HG02840 (cell line): ENCODE measurements at regions not wholly inside any gene's neighbourhood (a gene's known extent, or its start where the extent isn't known, plus 50 kb on each side); places are given as distances from the start of the nearest gene placed in this dataset.

Source experiments
- ATAC-seq: cut with Tn5 transposase; IDR thresholded peaks from one replicate; pipeline ENCODE4 v1.9.1; 2021; ENCODE audit warnings: mild to moderate bottlenecking, moderate library complexity, moderate number of reproducible peaks; ENCODE audit not compliant: unreplicated experiment, low FRiP score

DNA sequence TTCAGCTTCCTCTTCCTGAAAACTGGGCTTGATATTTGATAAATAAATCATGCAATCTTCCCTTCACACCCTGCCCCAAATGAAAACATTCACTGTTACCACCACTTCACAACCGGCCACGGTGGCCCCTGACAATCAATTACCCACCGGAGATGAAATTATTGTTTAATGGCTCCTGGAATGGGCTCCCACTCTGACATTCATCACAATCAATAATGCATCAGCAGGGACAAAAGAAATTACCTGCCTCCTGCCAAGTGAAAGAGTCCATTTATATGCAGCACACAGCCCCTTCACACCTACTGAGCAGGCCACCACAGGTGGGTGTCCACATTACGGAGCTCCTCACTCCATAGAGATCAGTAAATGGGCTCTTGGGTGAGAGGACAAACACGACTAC lies 193.5 kb upstream of the SNX19 start:
- no peak for ATAC-seq

DNA sequence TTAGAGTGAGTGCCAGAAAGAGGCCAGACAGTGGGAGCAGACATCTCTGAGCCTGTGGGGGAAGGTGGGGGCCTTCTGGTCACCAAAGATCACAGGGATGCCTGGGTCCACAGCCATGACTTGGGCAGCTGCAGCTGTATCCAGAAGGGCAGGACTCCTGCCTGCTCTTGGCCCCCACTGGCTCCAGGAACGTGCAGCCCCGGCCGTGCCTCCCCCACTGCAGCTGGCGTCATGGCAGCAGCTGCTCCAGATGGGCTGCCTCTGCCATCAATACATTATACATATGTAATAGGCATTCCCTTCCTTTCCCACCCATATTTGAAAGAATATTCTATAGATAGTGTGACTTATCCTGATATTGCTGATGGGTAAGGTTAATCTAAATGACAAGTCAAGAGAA lies 195.5 kb upstream of the SNX19 start:
- no peak for ATAC-seq

DNA sequence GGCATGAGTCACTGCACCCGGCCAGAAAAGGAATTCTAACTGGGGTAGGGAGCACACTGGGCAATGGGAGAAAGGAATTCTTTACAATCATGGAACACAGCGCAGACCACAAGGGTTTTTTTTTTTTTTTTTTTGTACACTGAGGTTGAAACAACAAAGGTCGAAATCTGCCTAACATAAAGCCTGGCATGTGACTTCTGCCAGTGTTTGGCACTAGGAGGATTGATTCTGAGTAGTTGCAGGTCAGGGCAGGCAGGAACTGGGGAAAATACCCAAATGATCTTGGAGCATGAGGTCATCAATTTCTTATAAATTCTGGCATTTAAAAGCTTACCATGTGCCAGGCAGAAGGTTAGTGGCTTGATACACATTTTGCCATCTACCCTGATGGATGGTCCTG lies 202.0 kb upstream of the SNX19 start:
- no peak for ATAC-seq

DNA sequence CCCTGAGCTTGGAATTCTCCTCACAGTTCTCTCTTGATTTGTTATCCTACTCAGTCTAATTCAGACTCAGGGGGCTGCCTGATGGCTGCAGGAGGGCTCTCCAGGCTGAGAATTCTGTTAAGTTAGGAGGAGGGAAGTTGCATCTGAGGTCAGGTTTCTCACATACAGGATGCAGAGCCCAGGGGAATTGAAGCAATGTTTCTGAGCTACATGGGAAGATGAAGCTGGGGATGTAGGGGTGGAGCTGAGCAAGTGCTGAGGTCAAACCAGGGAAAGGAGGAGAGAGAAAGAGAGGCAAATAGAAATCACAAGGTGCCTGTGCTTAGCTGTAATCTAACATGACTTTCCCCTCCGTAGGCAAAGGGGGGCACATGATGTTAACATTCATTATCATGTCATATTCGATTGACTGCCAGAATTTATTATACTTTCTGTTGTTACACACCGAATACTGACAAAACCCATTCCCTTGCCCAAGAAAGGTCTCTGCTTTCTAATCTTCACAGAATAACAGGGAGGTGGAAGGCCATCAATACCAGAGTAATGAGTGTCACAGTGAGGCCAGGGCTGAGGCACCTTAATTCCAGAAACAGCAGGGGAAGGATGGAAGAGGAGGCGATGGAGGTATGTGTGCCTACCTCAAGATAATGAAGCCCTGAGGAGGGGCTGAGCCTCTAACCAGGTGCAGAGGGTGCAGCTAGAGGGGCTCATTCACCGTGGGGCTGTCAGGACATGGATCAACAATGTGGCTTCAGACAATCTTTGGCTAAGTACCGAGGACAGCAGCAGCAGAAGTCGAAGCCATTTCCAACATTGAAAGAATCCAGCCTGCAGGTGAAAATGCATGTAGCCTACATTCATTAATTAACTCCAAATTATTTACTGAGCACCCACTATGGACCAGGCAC lies 205.4 kb upstream of the SNX19 start:
- ATAC-seq = no peak

DNA sequence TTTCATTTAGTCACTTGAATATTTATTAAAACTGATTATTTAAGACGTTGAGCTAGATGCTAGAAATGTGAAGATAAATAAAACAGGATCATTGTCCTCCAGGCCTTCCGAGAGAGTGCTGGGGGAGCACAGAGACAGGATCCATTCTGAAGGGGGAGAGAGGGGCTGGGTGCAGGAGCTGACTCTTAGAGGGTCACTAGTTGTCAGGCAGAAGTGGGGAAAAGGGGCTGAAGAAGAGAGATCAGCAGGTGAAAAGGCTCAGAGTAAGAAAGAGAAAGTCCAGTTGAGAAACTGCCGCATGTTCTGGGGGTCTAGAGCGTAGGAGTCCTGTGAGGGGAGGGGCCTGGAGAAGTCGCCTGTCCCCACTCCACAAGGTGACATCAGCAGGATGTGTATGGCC lies 206.2 kb upstream of the SNX19 start:
- ATAC-seq = no peak

DNA sequence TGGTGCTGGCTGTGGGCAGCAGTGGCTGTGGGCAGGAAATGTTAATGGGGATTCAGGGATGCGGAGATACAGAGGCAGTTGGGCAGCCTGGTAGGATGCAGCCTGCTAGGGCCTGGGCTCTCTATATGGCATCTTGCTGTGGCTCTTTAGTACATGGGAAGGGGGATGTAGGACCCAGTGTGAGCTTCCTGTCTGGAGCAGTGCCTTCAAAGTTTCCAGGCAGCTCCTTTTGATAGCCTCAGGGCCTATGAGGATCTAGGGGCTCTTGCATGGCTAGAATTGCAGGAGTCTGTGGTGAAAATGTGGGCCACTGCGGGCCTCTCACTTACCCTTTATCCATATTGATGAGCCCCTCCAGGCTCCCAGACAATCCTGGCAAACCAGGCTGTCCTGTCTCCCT lies 213.2 kb upstream of the SNX19 start:
- no peak for ATAC-seq

DNA sequence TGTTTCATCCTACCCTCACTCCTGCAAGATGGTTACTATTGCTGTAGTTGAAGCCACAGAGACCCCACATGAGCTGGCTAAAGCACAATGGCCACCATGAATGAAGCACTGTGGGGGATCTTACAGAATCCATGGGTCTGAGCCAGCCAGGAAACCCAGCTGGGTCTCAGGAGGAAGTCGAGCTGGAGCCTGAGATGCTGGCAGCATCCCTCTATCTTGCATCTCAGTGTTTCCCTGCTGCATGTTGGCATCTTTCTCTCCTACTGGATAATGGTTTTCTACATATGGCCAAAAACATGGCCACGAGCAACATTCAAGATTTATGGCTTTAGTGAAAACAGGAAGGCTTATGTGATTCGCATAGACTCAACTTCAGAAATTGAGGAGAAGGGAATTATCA lies 219.3 kb upstream of the SNX19 start:
- ATAC-seq = no peak

DNA sequence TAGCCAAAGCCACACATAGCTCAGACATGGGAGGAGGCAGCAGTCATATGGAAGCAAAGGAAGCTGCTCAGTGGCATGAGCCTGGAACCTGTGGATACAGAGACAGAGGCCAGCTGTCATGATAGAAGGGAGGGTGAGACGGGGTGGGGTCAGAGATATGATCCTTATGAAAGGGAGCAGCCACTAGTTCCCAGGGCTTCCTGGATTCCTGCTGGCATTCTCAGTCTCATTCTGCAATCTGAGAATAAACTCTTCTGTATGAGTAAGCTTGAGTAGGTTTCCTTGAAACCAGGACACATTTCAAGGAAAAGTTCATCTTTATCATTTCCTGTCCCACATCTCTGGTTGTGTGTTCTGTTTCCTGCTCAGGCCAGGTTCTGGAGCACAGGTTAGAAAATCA lies 220.2 kb upstream of the SNX19 start:
- no peak for ATAC-seq

DNA sequence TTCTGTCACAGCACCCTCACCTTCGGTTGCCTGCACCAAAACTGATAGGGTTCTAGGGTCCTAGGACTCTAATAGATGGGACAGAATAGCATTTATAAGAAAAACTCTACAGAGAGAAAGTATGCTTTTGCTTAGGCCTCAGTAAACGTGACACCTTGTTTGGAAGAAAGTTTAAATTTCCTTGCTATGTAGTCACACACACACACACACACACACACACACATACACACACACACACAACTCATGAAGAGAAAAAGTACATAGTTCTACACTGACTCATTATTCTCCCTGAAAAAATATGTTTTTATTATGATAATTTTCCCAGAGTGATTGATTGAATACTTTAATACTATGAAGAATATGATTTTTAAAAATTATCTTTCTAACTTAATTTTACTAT lies 220.8 kb upstream of the SNX19 start:
- no peak for ATAC-seq

DNA sequence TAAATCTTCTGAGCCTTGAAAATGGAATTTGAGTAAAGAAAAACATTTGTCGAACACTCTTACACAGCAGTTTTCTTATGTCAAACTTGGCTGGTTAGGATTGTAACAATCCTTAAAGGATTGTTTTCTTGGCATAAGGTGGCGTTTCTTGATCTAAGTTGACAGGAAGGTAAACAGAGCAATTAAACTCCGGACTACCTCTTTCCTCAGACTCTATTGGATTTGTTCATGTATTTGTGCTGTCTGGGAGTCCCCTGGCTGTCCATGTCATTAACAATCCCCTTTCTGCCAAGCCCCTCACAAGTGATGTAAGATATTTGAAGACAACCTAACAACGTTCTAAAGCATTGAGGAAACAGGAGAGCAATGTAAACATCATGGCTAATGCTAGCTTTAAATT lies 222.5 kb upstream of the SNX19 start:
- no peak for ATAC-seq

DNA sequence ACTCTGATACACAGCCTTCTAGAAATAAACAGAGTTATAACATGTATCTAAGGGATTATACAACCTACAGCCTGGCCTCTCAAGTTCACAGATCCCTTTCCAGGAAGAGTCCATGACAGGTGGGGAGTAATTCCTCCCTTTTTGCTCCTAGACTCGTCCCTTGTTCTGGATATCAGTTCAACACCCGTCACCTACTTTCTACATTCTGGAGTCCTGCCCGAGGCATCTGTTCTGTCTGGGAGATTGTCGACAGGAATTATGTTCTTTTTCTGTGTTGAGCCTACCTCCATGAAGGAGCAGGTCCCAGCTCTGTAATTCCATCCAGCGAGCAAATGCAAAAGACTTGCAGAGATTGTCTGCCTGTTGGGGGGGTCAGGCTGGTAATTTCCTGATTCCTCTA lies 224.6 kb upstream of the NTM start:
- no peak for ATAC-seq

DNA sequence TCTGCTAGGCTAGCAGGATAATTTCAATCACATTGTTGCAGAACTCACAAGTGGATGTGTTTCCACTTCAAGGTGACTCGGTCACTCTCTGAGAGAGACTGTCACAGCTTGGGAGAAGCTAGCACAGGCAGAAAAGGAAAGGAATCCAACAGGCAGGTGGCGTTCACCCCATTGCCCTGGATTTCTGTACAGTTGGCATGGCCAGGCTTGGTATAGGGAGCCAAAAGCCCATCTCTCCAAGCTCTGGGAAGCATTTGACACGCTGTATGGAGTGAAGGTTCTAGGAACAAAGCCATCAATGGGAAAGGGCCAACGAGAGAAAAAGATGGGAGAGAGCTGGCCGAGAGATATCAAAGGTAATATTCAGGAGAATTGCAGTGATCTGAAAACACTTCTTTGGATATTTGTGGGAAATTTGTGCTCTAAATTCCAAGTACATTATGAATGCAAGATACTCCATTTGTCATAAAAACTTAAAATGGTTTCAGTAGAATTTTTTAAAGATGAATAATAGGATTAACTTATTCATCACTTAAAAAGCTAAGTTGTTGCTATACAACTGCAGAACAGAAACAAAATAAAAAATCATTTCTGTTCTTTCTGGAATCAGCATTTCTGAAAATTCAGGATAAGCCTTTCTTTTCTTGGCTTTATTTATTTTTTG lies 223.5 kb upstream of the NTM start:
- ATAC-seq = no peak

DNA sequence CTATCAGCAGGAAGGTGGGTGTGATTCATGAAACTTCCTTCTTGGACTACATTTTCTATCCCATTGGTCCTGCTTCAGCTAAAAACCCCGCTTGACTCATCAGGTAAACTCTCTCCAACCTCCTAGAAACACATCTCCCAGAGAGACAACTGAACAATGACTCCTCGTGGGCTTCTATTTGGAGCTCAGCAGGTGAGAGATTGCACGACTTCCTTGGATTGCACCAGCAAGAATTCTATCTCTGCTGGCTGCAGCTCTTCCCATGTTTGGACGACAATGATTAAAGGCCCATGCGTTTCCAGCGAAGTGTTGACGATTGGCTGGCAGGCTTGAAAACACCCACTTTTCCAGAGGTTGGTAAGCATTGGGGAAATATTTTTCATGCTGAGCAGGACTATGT lies 216.1 kb upstream of the NTM start:
- ATAC-seq = no peak

DNA sequence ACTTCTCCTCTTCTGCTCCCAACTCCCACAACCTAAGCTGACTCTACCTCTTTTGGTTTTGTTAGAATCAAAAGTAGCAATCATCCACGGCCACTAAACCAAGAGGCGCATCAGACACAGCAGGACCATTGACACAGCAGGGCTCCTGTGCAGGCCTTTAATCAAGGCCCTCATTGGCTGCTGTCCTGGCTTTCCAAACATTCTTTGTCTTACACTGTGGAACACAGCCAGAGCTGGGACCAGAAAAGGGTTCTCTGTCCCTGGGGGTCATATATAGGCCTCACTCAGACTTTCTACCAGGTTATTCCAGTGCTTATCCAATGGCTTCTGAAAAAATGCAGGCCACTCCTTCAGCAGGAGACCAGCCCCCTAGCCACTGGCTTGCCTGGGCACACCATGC lies 212.7 kb upstream of the NTM start:
- no peak for ATAC-seq

DNA sequence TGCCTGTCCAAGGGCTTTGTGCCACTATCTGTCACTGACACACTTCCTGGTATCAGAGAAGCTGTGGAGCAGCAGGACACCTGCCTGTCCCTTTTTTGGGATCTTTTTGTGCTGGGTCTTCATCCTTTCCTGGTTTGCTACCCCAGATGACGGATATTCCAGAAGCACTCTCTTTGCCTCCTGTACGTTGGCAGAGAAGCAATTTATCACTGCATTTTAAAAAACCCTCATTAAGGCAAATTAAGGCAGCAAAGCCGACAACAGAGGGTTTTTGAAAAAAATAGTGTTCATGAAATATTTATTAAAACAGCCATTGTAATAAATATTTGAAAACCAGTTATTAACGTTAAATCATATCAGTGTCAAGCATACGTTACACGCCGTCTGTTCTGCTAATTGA lies 209.6 kb upstream of the NTM start:
- ATAC-seq = no peak

DNA sequence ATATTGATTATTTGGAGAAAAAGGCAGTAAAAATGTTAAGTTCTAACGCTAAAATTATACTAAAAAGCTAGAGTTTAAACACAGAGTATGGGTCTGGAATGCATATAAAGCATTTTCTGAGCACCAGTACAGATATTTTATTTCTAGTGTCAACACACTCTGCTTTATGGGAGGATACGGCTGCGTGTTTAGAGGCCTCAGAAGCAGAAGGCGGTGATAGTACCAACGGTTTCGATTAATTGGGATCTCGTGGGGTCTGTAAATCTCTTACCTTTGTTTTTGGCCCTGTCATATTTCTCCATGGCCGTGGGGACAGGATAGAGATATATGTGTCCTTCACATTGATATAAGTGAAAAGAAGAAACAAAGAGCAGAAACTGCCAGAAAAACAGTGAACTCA lies 206.8 kb upstream of the NTM start:
- no peak for ATAC-seq

DNA sequence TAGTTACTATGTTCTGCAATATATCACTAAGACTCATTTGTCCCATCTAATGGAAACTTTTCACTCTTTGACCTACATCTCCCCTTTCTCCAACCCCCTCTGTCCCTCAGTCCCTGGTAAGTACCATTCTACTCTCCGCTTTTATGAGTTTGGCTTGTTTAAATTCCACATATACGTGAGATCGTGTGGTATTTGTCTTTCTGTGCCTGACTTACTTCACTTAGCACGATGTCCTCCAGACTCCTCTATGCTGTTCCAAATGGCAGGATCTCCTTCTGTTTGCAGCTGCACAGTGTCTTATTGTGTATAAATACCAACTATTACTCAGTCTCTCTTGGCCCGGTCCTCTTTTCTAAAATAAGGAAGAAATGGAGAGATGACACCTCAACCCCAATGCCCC lies 205.4 kb upstream of the NTM start:
- ATAC-seq = no peak

DNA sequence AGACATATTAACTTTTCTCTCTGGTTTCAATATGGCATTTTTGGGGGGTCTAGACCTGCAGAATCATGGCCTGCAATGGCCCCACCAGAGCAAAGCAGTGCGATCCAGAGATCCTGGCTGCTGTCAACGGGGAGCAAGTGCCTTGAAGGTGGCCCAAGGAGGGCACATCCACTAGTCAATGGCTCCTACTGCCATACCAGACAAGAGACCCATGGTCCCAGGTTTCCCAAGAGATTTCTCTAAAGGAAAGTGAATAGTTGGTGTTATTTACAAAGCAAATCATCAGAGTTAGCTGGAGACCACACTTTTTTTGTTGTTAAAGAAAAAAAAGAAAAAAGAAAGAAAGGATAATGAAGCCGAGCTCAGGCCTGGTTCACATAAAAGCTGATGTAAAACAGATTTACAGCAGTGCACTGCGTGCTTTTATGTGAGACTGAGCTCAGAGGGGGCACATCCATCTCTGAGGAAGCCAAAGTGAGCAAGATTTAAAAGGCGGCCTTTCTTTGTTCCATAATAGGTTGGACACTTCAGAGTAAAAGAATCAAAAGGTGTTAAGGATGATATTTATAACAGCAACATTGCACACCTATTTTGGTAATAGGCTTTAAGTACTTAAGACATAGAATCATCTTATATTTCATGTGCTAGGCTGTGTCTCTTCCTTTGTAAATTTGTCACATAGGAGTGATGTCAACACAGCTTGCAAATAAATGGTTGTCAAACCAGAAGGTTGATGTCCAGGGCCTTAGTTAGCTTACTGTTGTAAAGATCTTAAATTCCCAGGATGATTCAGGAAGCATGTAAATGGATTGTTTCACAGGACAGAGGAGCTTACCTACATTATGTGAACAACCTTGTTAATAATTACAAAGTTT lies 201.3 kb upstream of the NTM start:
- ATAC-seq = no peak

DNA sequence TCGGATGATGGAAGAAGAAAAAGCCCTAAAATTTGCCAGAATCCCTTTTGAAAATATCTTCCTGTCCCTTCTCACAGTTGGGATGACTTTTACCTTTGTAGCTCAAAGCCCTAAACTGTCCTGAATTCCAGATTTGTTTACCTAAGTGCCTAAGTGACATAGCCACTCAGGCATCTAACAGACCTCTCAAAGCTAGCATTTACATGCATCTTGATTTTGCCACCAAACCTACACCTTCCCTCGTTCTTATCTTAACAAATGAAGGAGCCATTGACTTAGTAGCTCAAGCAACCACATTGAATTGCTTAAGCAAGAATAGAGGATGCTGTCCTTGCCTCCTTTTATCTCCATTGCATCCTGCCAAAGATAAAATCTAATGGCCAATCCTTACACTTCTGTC lies 198.4 kb upstream of the NTM start:
- ATAC-seq = no peak

DNA sequence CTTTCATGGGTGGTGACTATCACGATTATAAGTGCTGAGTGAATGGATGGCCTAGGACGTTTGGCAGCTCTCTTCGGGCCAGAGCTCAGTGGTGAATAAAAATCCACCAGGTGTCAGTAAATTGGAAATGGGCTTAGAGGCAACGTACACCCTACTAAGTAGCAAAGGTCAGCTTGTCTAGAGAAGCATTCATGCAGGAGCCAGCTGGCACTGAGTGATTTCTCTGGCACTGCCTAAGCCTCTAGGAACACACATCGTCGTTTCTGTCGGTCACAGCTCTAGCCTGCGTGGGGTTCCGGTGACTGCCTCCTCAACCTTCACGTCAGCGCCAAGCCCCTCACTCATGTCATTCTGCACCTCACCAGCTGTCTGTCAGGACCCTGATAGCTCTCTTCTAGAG lies 192.4 kb upstream of the NTM start:
- ATAC-seq = no peak

DNA sequence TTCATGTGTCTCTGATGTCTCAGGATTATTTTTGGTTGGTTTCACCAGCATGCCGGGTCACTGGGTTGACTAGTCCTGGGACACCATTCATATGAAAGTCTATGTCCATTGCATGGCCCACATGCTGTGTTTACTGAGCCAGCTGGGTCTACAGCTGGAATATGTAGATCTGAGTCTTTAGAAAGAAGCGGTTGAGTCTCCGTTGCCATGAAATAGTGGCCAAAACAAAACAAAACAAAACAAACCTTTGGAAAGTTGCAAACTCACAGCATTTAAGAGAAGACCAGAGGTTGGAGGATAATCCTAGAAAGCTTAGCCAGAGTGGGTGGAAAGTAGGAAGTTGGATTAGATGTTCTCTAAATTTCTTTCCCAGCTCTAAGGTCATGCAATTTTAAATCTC lies 191.8 kb upstream of the NTM start:
- no peak for ATAC-seq
